Stimulated activated CD8-positive, alpha-beta memory T cell treated with anti-CD3 and anti-CD28 coated beads, Interleukin-15, amount 100 ng/mL, for 24 hours (primary cell): ENCODE measurements at regions not wholly inside any gene's neighbourhood (a gene's known extent, or its start where the extent isn't known, plus 50 kb on each side); places are given as distances from the start of the nearest gene placed in this dataset.

Experiments
- DNase-seq: peaks from one replicate; pipeline ENCODE4 v3.0.0-alpha.2; 2020; ENCODE audit warnings: low read depth

DNA sequence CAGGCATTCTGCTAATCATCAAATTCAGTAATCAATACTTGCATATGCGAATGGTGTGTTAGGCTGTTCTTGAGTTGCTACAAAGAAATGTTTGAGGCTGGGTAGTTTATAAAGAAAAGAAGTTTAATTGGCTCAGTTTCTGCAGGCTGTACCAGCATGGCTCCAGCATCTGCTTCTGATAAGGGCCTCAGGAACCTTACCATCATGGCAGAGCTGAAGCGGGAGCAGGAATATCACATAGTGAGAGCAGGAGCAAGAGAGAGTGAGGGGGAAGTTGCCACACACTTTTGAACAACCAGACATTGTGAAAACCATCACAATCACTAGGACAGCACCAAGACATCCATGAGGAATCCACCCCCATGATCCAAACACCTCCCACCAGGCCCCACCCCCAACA, 344.7 kb upstream of the FAM241A start:
- no peak for DNase-seq

DNA sequence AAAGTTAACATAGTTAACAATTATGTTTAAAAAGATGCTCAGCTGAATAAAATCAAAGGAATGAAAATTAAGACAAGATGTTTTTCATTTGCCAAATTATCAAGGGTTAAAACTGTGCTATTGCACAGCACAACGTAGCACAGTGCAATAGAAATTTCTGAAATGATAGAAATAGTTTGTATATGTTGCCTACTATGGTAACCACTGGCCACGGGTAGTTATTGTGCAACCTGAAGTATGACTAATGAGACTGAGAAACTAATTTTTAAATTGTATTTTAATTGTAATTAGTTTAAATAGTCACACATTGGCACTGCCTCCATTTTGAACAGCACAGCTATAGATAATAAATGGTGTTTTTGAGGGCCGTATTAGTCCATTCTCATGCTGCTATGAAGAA, 343.1 kb upstream of the FAM241A start:
- DNase-seq: no peak

DNA sequence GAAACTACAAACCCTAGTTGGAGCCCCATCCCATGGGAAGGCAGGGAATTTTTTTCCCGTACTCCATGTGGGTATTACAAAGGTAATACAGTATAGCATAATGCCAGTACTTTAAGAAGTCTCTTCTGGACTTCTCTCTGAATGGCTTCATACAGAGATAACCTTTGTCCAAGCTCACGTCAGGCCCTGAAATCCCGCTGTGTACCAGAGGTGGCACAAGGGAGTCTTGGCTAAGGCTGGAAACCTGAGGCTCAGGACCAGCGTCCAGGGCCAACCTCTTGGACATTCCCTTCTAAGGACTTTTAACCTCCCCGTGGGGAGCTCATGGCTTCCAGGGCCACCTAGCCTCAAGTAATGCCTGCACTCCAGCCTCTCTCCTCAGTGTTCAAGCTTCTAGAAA, 338.9 kb upstream of the FAM241A start:
- DNase-seq: no peak

DNA sequence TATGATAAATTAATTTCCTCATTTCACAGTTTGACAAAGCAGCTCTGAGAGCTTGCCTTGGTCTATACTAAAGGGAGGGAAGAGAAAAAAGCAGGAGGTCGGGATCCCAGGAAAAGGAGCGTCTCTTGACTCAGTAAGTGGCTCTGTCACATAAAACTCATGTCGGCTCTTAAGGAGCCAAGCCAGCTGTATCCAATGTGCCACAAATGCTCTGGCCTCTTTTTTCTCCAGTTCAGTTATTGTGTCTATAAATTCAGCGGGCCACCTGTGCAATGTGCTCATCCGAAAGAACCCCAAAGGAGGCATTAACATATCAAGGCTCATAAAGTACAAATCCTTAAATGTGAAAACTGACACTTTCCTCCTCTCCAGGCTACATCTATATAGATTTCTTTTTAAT, 337.7 kb upstream of the FAM241A start:
- no peak for DNase-seq

GRCh38 chr4:111808174-111808573, 337.1 kb upstream of the FAM241A start:
- no peak for DNase-seq

DNA sequence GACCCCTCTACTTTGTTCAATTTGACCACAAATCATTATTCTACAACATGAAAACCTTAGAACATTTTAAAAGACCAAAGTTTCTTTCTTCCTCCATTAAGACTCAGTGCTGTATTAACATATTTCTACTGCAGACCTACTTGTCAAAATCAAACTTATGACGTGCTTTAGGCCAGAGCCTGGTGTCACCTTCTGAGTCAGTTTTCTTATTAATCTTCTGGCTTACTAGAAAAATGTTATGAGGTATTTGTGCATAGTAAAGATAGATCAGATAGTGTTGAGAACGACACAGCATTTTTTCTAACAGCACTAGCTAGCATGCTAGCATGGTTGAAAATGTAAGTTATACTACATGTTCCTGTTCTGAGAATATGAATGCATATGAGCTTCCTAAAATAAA, 333.6 kb upstream of the FAM241A start:
- DNase-seq: no peak

DNA sequence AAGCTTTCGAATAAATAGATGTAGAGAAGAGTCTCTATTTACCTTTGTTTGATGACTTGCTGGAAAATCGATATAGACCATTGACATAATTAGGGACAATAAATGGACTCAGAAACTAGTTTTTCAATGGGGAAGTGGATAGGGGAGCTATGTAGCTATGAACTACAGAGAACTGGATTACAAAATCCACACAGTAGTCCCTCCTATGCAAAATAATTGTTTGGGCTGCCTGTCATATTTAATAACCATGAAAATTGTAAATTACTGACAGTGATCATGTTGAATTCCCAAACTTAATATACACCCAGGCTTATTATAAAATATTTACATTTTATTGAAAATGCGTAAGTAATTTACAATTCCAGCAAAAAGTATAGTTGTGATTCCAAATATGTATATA, 333.1 kb upstream of the FAM241A start:
- no peak for DNase-seq

- no peak for DNase-seq
These were observed 332.5 kb upstream of the FAM241A start for GRCh38 chr4:111812760-111813159.

GRCh38 chr4:111813555-111814140, 331.6 kb upstream of the FAM241A start:
- no peak for DNase-seq

DNA sequence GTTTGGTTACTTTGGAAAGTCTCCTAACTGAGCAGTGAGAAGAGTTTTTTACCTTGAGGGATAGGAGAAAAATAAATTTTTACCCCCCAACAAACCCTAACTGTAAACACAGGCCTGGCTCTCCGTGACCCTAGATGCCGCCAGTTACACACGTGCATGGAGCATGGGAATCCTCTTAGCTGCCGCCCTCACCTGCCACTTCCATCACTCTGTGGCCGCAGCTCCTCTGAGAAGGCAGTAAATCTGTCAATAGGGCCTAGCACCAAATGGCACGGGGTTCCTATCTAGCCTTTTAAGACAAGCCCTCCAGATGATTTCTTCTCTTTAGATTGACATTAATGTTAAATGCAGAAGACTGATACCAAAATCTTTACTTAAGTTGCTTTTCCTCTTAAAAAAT, 330.3 kb upstream of the FAM241A start:
- no peak for DNase-seq

DNA sequence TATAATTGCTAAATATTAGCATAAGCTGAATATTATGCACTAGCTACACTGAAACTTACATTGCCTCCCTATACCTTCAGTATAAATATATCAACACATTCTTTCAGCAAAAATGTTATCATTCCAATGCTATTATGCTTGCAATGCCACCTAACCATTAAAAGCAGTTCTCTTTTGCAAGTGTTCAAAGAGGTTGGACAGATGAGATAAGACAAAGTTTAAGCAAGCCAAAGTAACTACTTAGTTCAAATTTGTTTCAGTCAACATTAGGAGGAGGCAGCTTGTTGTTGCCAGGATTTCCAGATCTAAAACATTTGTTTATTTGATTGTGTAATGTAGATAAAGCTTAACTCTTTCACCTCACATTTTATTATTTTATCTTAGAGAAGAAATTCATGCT, 323.9 kb upstream of the FAM241A start:
- no peak for DNase-seq

DNA sequence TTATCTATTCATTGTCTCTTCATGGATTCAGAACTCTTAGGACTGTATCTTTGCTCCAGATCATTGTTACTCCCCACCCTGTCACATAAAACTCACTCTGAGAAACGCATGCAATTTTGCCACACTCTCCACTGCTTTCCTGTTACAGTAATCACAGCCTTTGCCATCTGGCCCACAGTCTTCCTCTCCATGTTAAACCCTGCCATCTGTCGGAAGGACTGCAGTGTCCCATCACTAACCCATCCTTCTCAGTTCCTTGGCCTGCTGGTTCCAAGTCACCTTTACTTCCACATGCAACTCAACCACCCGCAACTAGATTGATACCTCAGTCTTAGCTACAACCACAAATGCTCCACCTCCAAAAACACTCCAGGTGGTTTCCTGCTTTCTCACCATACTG, 308.7 kb upstream of the FAM241A start:
- DNase-seq: no peak

- no peak for DNase-seq
These were observed 307.5 kb upstream of the FAM241A start for GRCh38 chr4:111837761-111838160.

DNA sequence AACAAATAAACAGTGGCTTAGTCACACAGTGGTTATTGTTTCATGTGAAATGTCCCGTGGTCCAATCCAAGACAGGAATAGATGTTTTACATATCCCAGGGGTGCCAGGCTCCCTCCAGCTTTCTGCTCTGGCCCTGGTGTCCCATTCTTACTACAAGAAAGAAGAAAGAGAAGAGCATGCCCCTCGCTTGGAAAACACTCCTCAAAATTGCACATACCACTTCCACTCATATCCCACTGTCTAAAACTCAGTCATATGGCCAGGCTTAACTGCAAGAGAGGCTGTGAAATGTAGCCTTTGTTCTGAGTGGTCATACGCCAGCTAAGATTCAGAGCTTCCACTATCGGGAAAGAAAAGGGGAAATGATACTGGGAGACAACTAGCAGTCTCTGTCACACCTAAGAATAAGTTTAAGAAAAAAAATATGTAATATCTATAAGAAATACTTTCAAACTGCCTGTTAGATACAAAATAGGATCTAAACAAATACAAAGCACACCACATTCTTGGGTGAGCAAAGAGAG, 306.8 kb upstream of the FAM241A start:
- DNase-seq: no peak

- no peak for DNase-seq
These were observed 306.1 kb upstream of the FAM241A start for GRCh38 chr4:111839141-111839540.

- DNase-seq: no peak
These were observed 302.9 kb upstream of the FAM241A start for GRCh38 chr4:111842336-111842735.

- no peak for DNase-seq
These were observed 297.8 kb upstream of the FAM241A start for GRCh38 chr4:111847296-111848008.

GRCh38 chr4:111849746-111850284, 295.4 kb upstream of the FAM241A start:
- DNase-seq: no peak

DNA sequence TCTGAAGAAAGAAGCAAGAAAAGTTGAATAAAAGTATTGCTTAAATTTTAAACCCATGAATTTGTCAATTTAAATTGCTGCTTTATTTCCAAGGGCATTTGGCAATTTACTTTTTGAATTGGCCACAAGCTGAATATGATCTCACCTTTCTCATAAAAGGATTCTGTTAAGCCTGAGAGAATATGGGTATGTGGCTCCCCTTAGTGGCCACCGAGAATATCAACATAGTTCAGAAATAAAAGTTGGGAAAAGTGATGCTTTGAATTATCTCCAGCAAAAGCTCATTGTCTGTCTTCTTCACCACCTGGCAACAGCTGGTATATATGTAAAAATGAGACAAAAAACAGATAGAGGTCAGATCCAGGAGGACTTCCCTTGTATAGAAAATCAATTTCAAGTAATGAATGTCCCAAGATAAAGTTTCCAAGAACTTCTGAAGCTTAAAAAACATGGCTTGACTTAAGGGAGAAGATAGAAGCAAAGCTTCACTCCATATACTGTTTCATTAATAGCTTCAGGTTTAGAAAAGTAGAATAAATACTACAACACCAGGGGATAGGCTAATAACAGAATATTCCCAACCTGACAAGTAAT, 290.7 kb upstream of the FAM241A start:
- no peak for DNase-seq

DNA sequence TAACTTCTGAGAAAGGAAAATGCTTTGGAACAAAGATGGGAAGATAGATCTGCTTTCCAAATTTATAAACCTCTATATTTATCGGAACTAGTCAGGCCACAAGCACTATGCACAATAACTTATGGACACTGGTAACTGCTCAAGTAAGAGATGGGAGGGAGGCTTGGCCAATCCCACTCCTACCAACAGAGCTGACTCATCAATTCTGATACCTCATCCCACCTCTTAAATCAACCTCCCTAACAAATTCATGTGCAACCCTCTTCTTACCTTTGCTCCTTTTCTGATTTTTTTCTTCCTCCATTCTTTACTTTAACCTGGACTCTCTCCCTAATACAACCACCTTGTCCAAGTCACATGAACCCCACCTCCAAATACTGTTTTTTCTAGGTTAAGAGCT, 289.9 kb upstream of the FAM241A start:
- DNase-seq: no peak

- DNase-seq: no peak
These were observed 281.2 kb upstream of the FAM241A start for GRCh38 chr4:111864066-111864465.

DNA sequence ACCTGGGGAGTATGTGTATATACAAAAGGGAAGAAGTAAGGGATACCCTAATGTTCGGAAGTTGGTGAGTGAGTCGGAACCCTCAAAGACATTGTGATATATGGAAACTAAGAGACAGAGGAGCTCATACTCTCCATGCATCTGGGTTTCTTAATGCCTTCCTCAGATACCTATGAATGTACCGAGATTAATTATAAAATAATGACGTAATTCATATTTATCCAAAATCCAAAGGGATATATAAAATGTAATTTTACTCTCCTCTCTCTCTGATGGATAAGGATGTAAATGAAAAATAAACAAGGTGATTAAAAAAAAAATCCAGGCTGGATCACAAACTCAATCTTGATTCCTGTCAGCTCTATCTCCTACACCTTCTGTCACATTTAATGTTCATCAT, 275.9 kb upstream of the FAM241A start:
- DNase-seq: no peak

GRCh38 chr4:111871802-111872201, 273.5 kb upstream of the FAM241A start:
- no peak for DNase-seq
